Mucosa of stomach (tissue), 1 donor: ENCODE measurements at regions not wholly inside any gene's neighbourhood (a gene's known extent, or its start where the extent isn't known, plus 50 kb on each side); places are given as distances from the start of the nearest gene placed in this dataset.

ENCODE experiments used
- H3K27me3 ChIP-seq: one replicate; pipeline ENCODE4 v1.7.0; 2013; ENCODE audit warnings: mild to moderate bottlenecking, low read length; ENCODE audit not compliant: control insufficient read depth, insufficient read depth
- H3K36me3 ChIP-seq: one replicate; pipeline ENCODE4 v1.7.0; 2013; ENCODE audit warnings: low read length; ENCODE audit not compliant: control insufficient read depth, insufficient read depth
- H3K4me1 ChIP-seq: one replicate; pipeline ENCODE4 v1.7.0; 2013; ENCODE audit warnings: mild to moderate bottlenecking, low read length; ENCODE audit not compliant: control insufficient read depth, insufficient read depth
- H3K4me3 ChIP-seq: one replicate; pipeline ENCODE4 v1.7.0; 2013; ENCODE audit warnings: low read length
- H3K9ac ChIP-seq: one replicate; pipeline ENCODE4 v1.7.0; 2013; ENCODE audit warnings: mild to moderate bottlenecking, low read length, moderate library complexity
- H3K9me3 ChIP-seq: one replicate; pipeline ENCODE4 v1.7.0; 2013; ENCODE audit warnings: mild to moderate bottlenecking, low read length, moderate library complexity; ENCODE audit not compliant: control insufficient read depth
- donor health status: Pancreatic carcinoma.

GRCh38 chr2:221097949-221098348 lies 474.2 kb downstream of the EPHA4 start:
- Histone ChIP-seq H3K4me1 (no peaks in the 10 kb centered on the region), H3K27me3 (no peaks in the 10 kb centered on the region), H3K4me3 (no peak overlapping the region), H3K36me3 (no peaks in the 10 kb centered on the region), H3K9ac (no peak overlapping the region), H3K9me3 (no peaks in the 10 kb centered on the region)

GRCh38 chr2:221100467-221101089 lies 471.5 kb downstream of the EPHA4 start:
- Histone ChIP-seq H3K4me3 (no peak overlapping the region), H3K36me3 (no peaks in the 10 kb centered on the region), H3K27me3 (no peaks in the 10 kb centered on the region), H3K4me1 (peaks cover 7% of the 10 kb centered on the region), H3K9ac (no peak overlapping the region), H3K9me3 (no peaks in the 10 kb centered on the region)

- H3K27me3 ChIP-seq = no peaks in the 10 kb centered on the region
- H3K36me3 ChIP-seq = no peaks in the 10 kb centered on the region
- H3K4me1 ChIP-seq = peaks cover 7% of the 10 kb centered on the region
- H3K4me3 ChIP-seq = no peak overlapping the region
- H3K9ac ChIP-seq = no peak overlapping the region
- no peaks in the 10 kb centered on the region for H3K9me3 ChIP-seq
These were observed 469.0 kb downstream of the EPHA4 start for GRCh38 chr2:221102896-221103688.

GRCh38 chr2:221103930-221104329 lies 468.2 kb downstream of the EPHA4 start:
- Histone ChIP-seq H3K27me3 (no peaks in the 10 kb centered on the region), H3K36me3 (no peaks in the 10 kb centered on the region), H3K4me1 (peaks cover 7% of the 10 kb centered on the region), H3K9me3 (no peaks in the 10 kb centered on the region), H3K9ac (no peak overlapping the region), H3K4me3 (no peak overlapping the region)

GRCh38 chr2:221104361-221104811 lies 467.7 kb downstream of the EPHA4 start:
- Histone ChIP-seq H3K9me3 (no peaks in the 10 kb centered on the region), H3K4me1 (peaks cover 7% of the 10 kb centered on the region), H3K27me3 (no peaks in the 10 kb centered on the region), H3K36me3 (no peaks in the 10 kb centered on the region), H3K9ac (no peak overlapping the region), H3K4me3 (no peak overlapping the region)

- Histone ChIP-seq H3K4me1 (peaks cover 7% of the 10 kb centered on the region), H3K4me3 (no peak overlapping the region), H3K36me3 (no peaks in the 10 kb centered on the region), H3K9ac (no peak overlapping the region), H3K9me3 (no peaks in the 10 kb centered on the region), H3K27me3 (no peaks in the 10 kb centered on the region)
These were observed 465.9 kb downstream of the EPHA4 start for GRCh38 chr2:221106241-221106640.

- H3K9me3 ChIP-seq = no peaks in the 10 kb centered on the region
- peaks cover 7% of the 10 kb centered on the region for H3K4me1 ChIP-seq
- H3K4me3 ChIP-seq = no peak overlapping the region
- H3K36me3 ChIP-seq = no peaks in the 10 kb centered on the region
- H3K9ac ChIP-seq = no peak overlapping the region
- H3K27me3 ChIP-seq = no peaks in the 10 kb centered on the region
These were observed 464.7 kb downstream of the EPHA4 start for GRCh38 chr2:221107424-221107823.

GRCh38 chr2:221109552-221109951 lies 462.6 kb downstream of the EPHA4 start:
- Histone ChIP-seq H3K4me1 (peaks cover under 1% of the 10 kb centered on the region), H3K4me3 (no peak overlapping the region), H3K9me3 (no peaks in the 10 kb centered on the region), H3K27me3 (no peaks in the 10 kb centered on the region), H3K9ac (no peak overlapping the region), H3K36me3 (no peaks in the 10 kb centered on the region)

GRCh38 chr2:221111739-221112138 lies 460.4 kb downstream of the EPHA4 start:
- Histone ChIP-seq H3K9me3 (no peaks in the 10 kb centered on the region), H3K4me1 (no peaks in the 10 kb centered on the region), H3K4me3 (no peak overlapping the region), H3K9ac (no peak overlapping the region), H3K36me3 (no peaks in the 10 kb centered on the region), H3K27me3 (no peaks in the 10 kb centered on the region)

GRCh38 chr2:221112744-221113143 lies 459.4 kb downstream of the EPHA4 start:
- no peaks in the 10 kb centered on the region for H3K9me3 ChIP-seq
- no peaks in the 10 kb centered on the region for H3K4me1 ChIP-seq
- no peak overlapping the region for H3K9ac ChIP-seq
- H3K4me3 ChIP-seq = no peak overlapping the region
- H3K27me3 ChIP-seq = no peaks in the 10 kb centered on the region
- H3K36me3 ChIP-seq = no peaks in the 10 kb centered on the region

- Histone ChIP-seq H3K4me3 (no peak overlapping the region), H3K27me3 (no peaks in the 10 kb centered on the region), H3K9me3 (no peaks in the 10 kb centered on the region), H3K9ac (no peak overlapping the region), H3K4me1 (no peaks in the 10 kb centered on the region), H3K36me3 (no peaks in the 10 kb centered on the region)
These were observed 456.2 kb downstream of the EPHA4 start for GRCh38 chr2:221115944-221116343.

- H3K4me1 ChIP-seq = no peaks in the 10 kb centered on the region
- no peaks in the 10 kb centered on the region for H3K9me3 ChIP-seq
- no peaks in the 10 kb centered on the region for H3K27me3 ChIP-seq
- H3K4me3 ChIP-seq = no peak overlapping the region
- H3K9ac ChIP-seq = no peak overlapping the region
- no peaks in the 10 kb centered on the region for H3K36me3 ChIP-seq
These were observed 451.5 kb downstream of the EPHA4 start for GRCh38 chr2:221120643-221121042.
